IMR-90 (cell line): ENCODE measurements at regions not wholly inside any gene's neighbourhood (a gene's known extent, or its start where the extent isn't known, plus 50 kb on each side); places are given as distances from the start of the nearest gene placed in this dataset.

Experiments used
- ATAC-seq: fragments of 200-7000 bp; cut with Tn5 transposase; 2 replicates; pipeline ENCODE4 v1.9.1; 2020; ENCODE audit warnings: low read depth, mild to moderate bottlenecking, moderate library complexity
- BruUV-seq: library from RNA; stranded (reverse); fragments of 400-500 nt; replicated peaks from 2 replicates; lab custom pipeline; 2021; lab: Mats Ljungman, UMichigan
- CTCF ChIA-PET: fragments of 300-600 bp; formaldehyde crosslinking; extraction: SDS; loops from one replicate; lab custom pipeline; 2021; ENCODE audit warnings: antibody characterized with exemption; lab: Yijun Ruan, JAX
- POLR2A ChIA-PET: fragments of 300-600 bp; sonication (Branson Sonifier 250); formaldehyde crosslinking; loops from one replicate; lab custom pipeline; 2022; ENCODE audit warnings: antibody characterized with exemption; ENCODE audit not compliant: unreplicated experiment; lab: Charles Lee
- DNase-seq: peaks from one replicate; pipeline ENCODE4 v3.0.0; 2013
- H2AFZ ChIP-seq: replicated peaks from 2 replicates; pipeline ENCODE3; 2013; ENCODE audit warnings: low read length, mild to moderate bottlenecking; ENCODE audit not compliant: poor library complexity
- H2AK5ac ChIP-seq: 2 replicates; pipeline ENCODE4 v1.6.1; 2013; ENCODE audit warnings: low read depth, low read length, inconsistent platforms
- H2AK9ac ChIP-seq: replicated peaks from 2 replicates; pipeline ENCODE3; 2013; ENCODE audit warnings: mild to moderate bottlenecking, low read depth, low read length, moderate library complexity; ENCODE audit not compliant: poor library complexity
- H2BK120ac ChIP-seq: 2 replicates; pipeline ENCODE4 v1.6.1; 2013; ENCODE audit warnings: low read depth, low read length, inconsistent platforms
- H2BK15ac ChIP-seq: 3 replicates; pipeline ENCODE4 v1.6.1; 2013; ENCODE audit warnings: low read depth, low read length, inconsistent platforms
- H2BK20ac ChIP-seq: 2 replicates; pipeline ENCODE4 v1.6.1; 2013; ENCODE audit warnings: low read depth, mild to moderate bottlenecking, inconsistent platforms, low read length, moderate library complexity
- H2BK5ac ChIP-seq: 2 replicates; pipeline ENCODE4 v1.6.1; 2013; ENCODE audit warnings: mild to moderate bottlenecking, low read depth, low read length, inconsistent platforms; ENCODE audit not compliant: poor library complexity, severe bottlenecking
- H3K14ac ChIP-seq: replicated peaks from 2 replicates; pipeline ENCODE4 v1.6.1; 2013; ENCODE audit warnings: low read depth, low read length, inconsistent platforms
- H3K18ac ChIP-seq: 2 replicates; pipeline ENCODE4 v1.6.1; 2013; ENCODE audit warnings: low read depth, low read length, control low read depth
- H3K23ac ChIP-seq: 2 replicates; pipeline ENCODE4 v1.6.1; 2013; ENCODE audit warnings: low read depth, low read length, inconsistent platforms
- H3K27ac ChIP-seq: 2 replicates; pipeline ENCODE4 v1.5.1; 2013; ENCODE audit warnings: mild to moderate bottlenecking, control low read depth, low read length; ENCODE audit not compliant: insufficient read depth
- H3K27me3 ChIP-seq: 2 replicates; pipeline ENCODE4 v1.6.1; 2013; ENCODE audit warnings: low read length; ENCODE audit not compliant: control insufficient read depth, insufficient read depth
- H3K36me3 ChIP-seq: 2 replicates; pipeline ENCODE4 v1.6.1; 2013; ENCODE audit warnings: low read length, mixed read lengths; ENCODE audit not compliant: control insufficient read depth, insufficient read depth
- H3K4ac ChIP-seq: 2 replicates; pipeline ENCODE4 v1.6.1; 2013; ENCODE audit warnings: low read depth, low read length, inconsistent platforms
- H3K4me1 ChIP-seq: 2 replicates; pipeline ENCODE4 v1.6.1; 2013; ENCODE audit warnings: low read length, mixed read lengths; ENCODE audit not compliant: control insufficient read depth, insufficient read depth
- H3K4me2 ChIP-seq: 2 replicates; pipeline ENCODE4 v1.6.1; 2013; ENCODE audit warnings: low read depth, mild to moderate bottlenecking, control low read depth, low read length, moderate library complexity
- H3K4me3 ChIP-seq: 2 replicates; pipeline ENCODE4 v1.5.1; 2013; ENCODE audit warnings: low read depth, mild to moderate bottlenecking, control low read depth, low read length, moderate library complexity; ENCODE audit not compliant: insufficient read depth
- H3K56ac ChIP-seq: 2 replicates; pipeline ENCODE4 v1.6.1; 2013; ENCODE audit warnings: low read length, inconsistent platforms; ENCODE audit not compliant: insufficient read depth; ENCODE audit errors: extremely low read depth
- H3K79me1 ChIP-seq, 2 experiments: 2 replicates each; pipeline ENCODE4 v1.6.1; 2013; ENCODE audit warnings: low read length in 2 of 2, inconsistent platforms in 1 of 2, low read depth in 1 of 2
- H3K9ac ChIP-seq: 2 replicates; pipeline ENCODE4 v1.6.1; 2013; ENCODE audit warnings: low read depth, low read length, control low read depth
- H3K9me1 ChIP-seq: 2 replicates; pipeline ENCODE4 v1.6.1; 2013; ENCODE audit warnings: low read length, inconsistent platforms; ENCODE audit not compliant: insufficient read depth
- H3K9me3 ChIP-seq: 2 replicates; pipeline ENCODE4 v1.6.1; 2013; ENCODE audit warnings: low read length; ENCODE audit not compliant: control insufficient read depth, insufficient read depth
- H4K20me1 ChIP-seq: 2 replicates; pipeline ENCODE4 v1.6.1; 2013; ENCODE audit warnings: low read length, inconsistent platforms; ENCODE audit not compliant: insufficient read depth
- H4K5ac ChIP-seq: 2 replicates; pipeline ENCODE4 v1.6.1; 2013; ENCODE audit warnings: mild to moderate bottlenecking, low read depth, low read length, control low read depth
- H4K8ac ChIP-seq, 2 experiments: 2 replicates each; pipeline ENCODE4 v1.6.1; 2013; ENCODE audit warnings: low read depth in 2 of 2, low read length in 2 of 2, control low read depth in 1 of 2, inconsistent platforms in 1 of 2
- H4K91ac ChIP-seq: 2 replicates; pipeline ENCODE4 v1.6.1; 2013; ENCODE audit warnings: low read depth, low read length, inconsistent platforms; ENCODE audit not compliant: insufficient read depth
- CEBPB ChIP-seq: IDR thresholded peaks from 2 replicates; pipeline ENCODE4 v1.6.1; 2012; ENCODE audit warnings: low read depth, low read length, improper control_type of control experiment
- POLR2A ChIP-seq: IDR thresholded peaks from 2 replicates; pipeline ENCODE4 v1.6.1; 2012; ENCODE audit warnings: mild to moderate bottlenecking, low read depth, low read length
- RFX5 ChIP-seq: IDR thresholded peaks from 2 replicates; pipeline ENCODE4 v1.8.0; 2012; ENCODE audit warnings: low read depth, mild to moderate bottlenecking, low read length, moderate library complexity
- WGBS, 2 experiments: methylation state at CpG; one replicate each; pipeline versions ENCODE4 v1.1.5 to v1.1.7; 2013; ENCODE audit warnings: missing lambda C conversion rate in 2 of 2; ENCODE audit not compliant: insufficient read length in 1 of 2; ENCODE audit errors: extremely low coverage in 2 of 2; 5-methylcytosine and 5-hydroxymethylcytosine counted together
- dilution Hi-C: fragments of 300-500 bp; cut with HindIII; formaldehyde crosslinking; loops from one replicate; pipeline ENCODE4 v1.14.3; 2018; ENCODE audit warnings: low sequenced_read_pairs; ENCODE audit not compliant: unreplicated experiment
- in situ Hi-C: fragments of 300-500 bp; cut with MboI; formaldehyde crosslinking; loops from 3 replicates; pipeline ENCODE4 v1.14.3; 2019; ENCODE audit warnings: low sequenced_read_pairs, inconsistent platforms, mixed read lengths
- intact Hi-C: fragments of 100-400 bp; cut with micrococcal nuclease; formaldehyde crosslinking; loops from 2 replicates; pipeline ENCODE4 v1.10.0; 2022

GRCh38 chr9:16333691-16334090 lies 536.8 kb downstream of the BNC2 start:
- ATAC-seq (no peak), DNase-seq (no peak)
- intact Hi-C loops, result no loop called here
- H3K9ac ChIP-seq, result no peak overlapping the region
- peak overlapping the region; percentile 70 for H3K4ac ChIP-seq
- dilution Hi-C loops, result no loop called here
- WGBS, 2 experiments, result 74% methylated on average over 3 of the region's 7 CpGs; no CpG with 5 or more reads in 1 of the 2 experiments
- H3K4me3 ChIP-seq, result no peak overlapping the region
- H3K9me3 ChIP-seq, result no peaks in the 10 kb centered on the region
- H3K4me2 ChIP-seq, result no peak overlapping the region
- H3K18ac ChIP-seq, result no peak overlapping the region
- POLR2A ChIA-PET, result no interaction called here
- TF ChIP-seq RFX5 (no peak), CEBPB (no peak), POLR2A (no peak)
- H2AFZ ChIP-seq, result no peak overlapping the region
- H3K79me1 ChIP-seq, result no peaks in the 10 kb centered on the region
- CTCF ChIA-PET, result interaction anchor here (0.6 kb wide), 1 partner anchor 12 kb away, joined by 3 read pairs; no protein-coding TSS in a partner anchor
- no peaks in the 10 kb centered on the region for H3K27me3 ChIP-seq
- in situ Hi-C loops, result no loop called here
- H4K20me1 ChIP-seq, result no peaks in the 10 kb centered on the region
- no peak overlapping the region; the same call in 1 of the 2 replicates for H3K14ac ChIP-seq
- 0 out of 4 replicates have a peak overlapping the region, but pooled peaks of 1 of the 2 experiments have one; percentile 3 for H4K8ac ChIP-seq
- peak overlapping the region; percentile 86; the same call in 1 of the 2 replicates for H2BK20ac ChIP-seq
- peak overlapping the region; percentile 91 for H2AK5ac ChIP-seq
- peaks cover 26% of the 10 kb centered on the region for H3K4me1 ChIP-seq
- H3K27ac ChIP-seq, result no peak overlapping the region
- H2BK120ac ChIP-seq, result peak overlapping the region; percentile 100
- H3K36me3 ChIP-seq, result no peaks in the 10 kb centered on the region
- no peak overlapping the region for H3K23ac ChIP-seq
- no TSS peak for BruUV-seq
- peaks cover 37% of the 10 kb centered on the region for H3K9me1 ChIP-seq
- no peak overlapping the region for H2BK5ac ChIP-seq
- peak overlapping the region; percentile 70; the same call in 2 of the 3 replicates for H2BK15ac ChIP-seq
- peak overlapping the region; percentile 47; the same call in 1 of the 2 replicates for H4K91ac ChIP-seq
- no peak overlapping the region; the same call in 1 of the 2 replicates for H4K5ac ChIP-seq
- H3K56ac ChIP-seq, result no peak overlapping the region
- H2AK9ac ChIP-seq, result no peak overlapping the region
